Keratinocyte (primary cell): ENCODE measurements at regions not wholly inside any gene's neighbourhood (a gene's known extent, or its start where the extent isn't known, plus 50 kb on each side); places are given as distances from the start of the nearest gene placed in this dataset.

Experiments
- DNase-seq: peaks from one replicate; pipeline ENCODE4 v3.0.0-alpha.2; 2011; ENCODE audit warnings: low read depth, missing footprints, low spot score
- FAIRE-seq: peaks from 2 replicates; lab custom pipeline; 2011; peaks lifted over from hg19 to GRCh38; lab: Jason Lieb, UNC
- H2AFZ ChIP-seq: 2 replicates; pipeline ENCODE4 v1.6.0; 2012; ENCODE audit warnings: low read length, control low read depth, inconsistent platforms; ENCODE audit not compliant: control insufficient read depth
- H3K27ac ChIP-seq: 2 replicates; pipeline ENCODE4 v1.5.1; 2011; ENCODE audit warnings: low read length; ENCODE audit not compliant: control insufficient read depth, insufficient read depth
- H3K27me3 ChIP-seq: 3 replicates; pipeline ENCODE4 v1.6.0; 2011; ENCODE audit warnings: low read length; ENCODE audit not compliant: control insufficient read depth, insufficient read depth; ENCODE audit errors: extremely low read depth
- H3K36me3 ChIP-seq, 2 experiments: 2 replicates in 1 of 2; 3 replicates in 1 of 2; pipeline ENCODE4 v1.5.1; 2011; ENCODE audit warnings: low read length in 2 of 2, mild to moderate bottlenecking in 1 of 2; ENCODE audit not compliant: control insufficient read depth in 2 of 2, insufficient read depth in 2 of 2; ENCODE audit errors: extremely low read depth in 1 of 2
- H3K4me1 ChIP-seq: 3 replicates; pipeline ENCODE4 v1.5.1; 2011; ENCODE audit warnings: low read length; ENCODE audit not compliant: control insufficient read depth, insufficient read depth; ENCODE audit errors: extremely low read depth
- H3K4me2 ChIP-seq: 3 replicates; pipeline ENCODE4 v1.6.0; 2011; ENCODE audit warnings: low read depth, low read length; ENCODE audit not compliant: control insufficient read depth, insufficient read depth; ENCODE audit errors: extremely low read depth
- H3K4me3 ChIP-seq, 3 experiments: fragments of 200-600 bp in 1 of 3; sonication (generic) in 1 of 3; 2 replicates in 2 of 3; 3 replicates in 1 of 3; pipeline ENCODE4 v1.5.1; 2011 to 2016; ENCODE audit warnings: low read length in 3 of 3, mild to moderate bottlenecking in 3 of 3, control low read depth in 2 of 3, inconsistent platforms in 1 of 3, low read depth in 1 of 3, mixed read lengths in 1 of 3, mixed run types in 1 of 3, moderate library complexity in 1 of 3; ENCODE audit not compliant: control insufficient read depth in 2 of 3, insufficient read depth in 2 of 3; ENCODE audit errors: extremely low read depth in 1 of 3
- H3K79me2 ChIP-seq: 2 replicates; pipeline ENCODE4 v1.6.0; 2012; ENCODE audit warnings: low read length; ENCODE audit not compliant: control insufficient read depth, insufficient read depth
- H3K9ac ChIP-seq: 3 replicates; pipeline ENCODE4 v1.6.0; 2011; ENCODE audit warnings: low read length; ENCODE audit not compliant: control insufficient read depth, insufficient read depth; ENCODE audit errors: extremely low read depth
- H3K9me1 ChIP-seq: 3 replicates; pipeline ENCODE4 v1.6.0; 2011; ENCODE audit warnings: low read length; ENCODE audit not compliant: control insufficient read depth, insufficient read depth; ENCODE audit errors: extremely low read depth
- H3K9me3 ChIP-seq: 2 replicates; pipeline ENCODE4 v1.5.1; 2012; ENCODE audit warnings: low read depth, low read length; ENCODE audit not compliant: control insufficient read depth
- H4K20me1 ChIP-seq: 3 replicates; pipeline ENCODE4 v1.6.0; 2011; ENCODE audit warnings: low read length; ENCODE audit not compliant: control insufficient read depth, insufficient read depth; ENCODE audit errors: extremely low read depth
- CTCF ChIP-seq, 3 experiments: IDR thresholded peaks in 1 of 3; conservative IDR thresholded peaks in 1 of 3; optimal IDR thresholded peaks in 1 of 3; 2 replicates in 2 of 3; 3 replicates in 1 of 3; pipeline versions ENCODE3 to v1.5.1; 2011; ENCODE audit warnings: low read length in 3 of 3, mild to moderate bottlenecking in 3 of 3, moderate library complexity in 2 of 3, control low read depth in 1 of 3, inconsistent platforms in 1 of 3; ENCODE audit not compliant: insufficient read depth in 2 of 3; ENCODE audit errors: extremely low read depth in 1 of 3
- EZH2 ChIP-seq: IDR thresholded peaks from one replicate; pipeline ENCODE4 v1.6.1; 2012; ENCODE audit warnings: inconsistent platforms, mild to moderate bottlenecking, low read length, moderate library complexity
- dilution Hi-C: fragments of 300-500 bp; cut with MboI; formaldehyde crosslinking; loops from one replicate; pipeline ENCODE4 v1.7.0; 2020; ENCODE audit warnings: low sequenced_read_pairs; ENCODE audit not compliant: extremely low pct_ligation_motif_present

GRCh38 chr14:42687421-42687820 lies 1080.7 kb downstream of the LRFN5 start:
- no peak overlapping the region for H3K9ac ChIP-seq
- H2AFZ ChIP-seq = no peak overlapping the region
- H4K20me1 ChIP-seq = no peaks in the 10 kb centered on the region
- no peak for TF ChIP-seq CTCF (optimal IDR thresholded peaks at IDR 0.05 in 1 of 3, IDR thresholded peaks at IDR 0.05 in 1 of 3, conservative IDR thresholded peaks at IDR 0.05 in 1 of 3; ENCODE audit: extremely low read depth in 1 of 3, insufficient read depth in 2 of 3, low read length in 3 of 3)
- TF ChIP-seq EZH2 = no peak
- FAIRE-seq (no peak), DNase-seq (no peak)
- no peaks in the 10 kb centered on the region for H3K79me2 ChIP-seq
- no peak overlapping the region for H3K4me2 ChIP-seq
- H3K27me3 ChIP-seq = no peaks in the 10 kb centered on the region
- H3K4me3 ChIP-seq = no peak overlapping the region
- dilution Hi-C loops = no loop called here
- H3K9me3 ChIP-seq = no peaks in the 10 kb centered on the region
- no peaks in the 10 kb centered on the region for H3K4me1 ChIP-seq
- H3K9me1 ChIP-seq = no peaks in the 10 kb centered on the region
- H3K36me3 ChIP-seq = no peaks in the 10 kb centered on the region
- H3K27ac ChIP-seq = no peak overlapping the region

GRCh38 chr14:42683707-42684106 lies 1077.0 kb downstream of the LRFN5 start:
- no peak overlapping the region for H3K4me3 ChIP-seq
- TF ChIP-seq EZH2 = no peak
- TF ChIP-seq CTCF (optimal IDR thresholded peaks at IDR 0.05 in 1 of 3, IDR thresholded peaks at IDR 0.05 in 1 of 3, conservative IDR thresholded peaks at IDR 0.05 in 1 of 3; ENCODE audit: extremely low read depth in 1 of 3, insufficient read depth in 2 of 3, low read length in 3 of 3) = no peak
- H3K9ac ChIP-seq = no peak overlapping the region
- DNase-seq (no peak), FAIRE-seq (no peak)
- no peak overlapping the region for H3K27ac ChIP-seq
- no peaks in the 10 kb centered on the region for H3K36me3 ChIP-seq
- H3K4me2 ChIP-seq = no peak overlapping the region
- H3K9me1 ChIP-seq = no peaks in the 10 kb centered on the region
- no peaks in the 10 kb centered on the region for H3K9me3 ChIP-seq
- H3K27me3 ChIP-seq = no peaks in the 10 kb centered on the region
- H3K79me2 ChIP-seq = no peaks in the 10 kb centered on the region
- no peak overlapping the region for H2AFZ ChIP-seq
- H4K20me1 ChIP-seq = no peaks in the 10 kb centered on the region
- no peaks in the 10 kb centered on the region for H3K4me1 ChIP-seq
- dilution Hi-C loops = no loop called here
